Effector memory CD4-positive, alpha-beta T cell (primary cell): ENCODE measurements at regions not wholly inside any gene's neighbourhood (a gene's known extent, or its start where the extent isn't known, plus 50 kb on each side); places are given as distances from the start of the nearest gene placed in this dataset.

Experiments used
- DNase-seq, 3 donors: peaks; one replicate each; pipeline ENCODE4 v3.0.0-alpha.2; 2020
- H3K27ac ChIP-seq: 2 replicates; pipeline ENCODE4 v1.7.0; 2013; ENCODE audit warnings: mild to moderate bottlenecking, low read length, moderate library complexity; ENCODE audit not compliant: insufficient read depth, poor library complexity, severe bottlenecking
- H3K27me3 ChIP-seq: replicated peaks from 2 replicates; pipeline ENCODE4 v1.7.0; 2013; ENCODE audit warnings: mild to moderate bottlenecking, low read length; ENCODE audit not compliant: insufficient read depth, control insufficient read depth, poor library complexity, severe bottlenecking
- H3K36me3 ChIP-seq: 2 replicates; pipeline ENCODE4 v1.7.0; 2013; ENCODE audit warnings: mild to moderate bottlenecking, low read length, moderate library complexity; ENCODE audit not compliant: control insufficient read depth, insufficient read depth
- H3K4me1 ChIP-seq: 2 replicates; pipeline ENCODE4 v1.7.0; 2013; ENCODE audit warnings: low read length, mild to moderate bottlenecking; ENCODE audit not compliant: control insufficient read depth, insufficient read depth, poor library complexity, severe bottlenecking
- H3K4me3 ChIP-seq: 2 replicates; pipeline ENCODE4 v1.7.0; 2013; ENCODE audit warnings: low read length, low read depth, mild to moderate bottlenecking; ENCODE audit not compliant: insufficient read depth, poor library complexity, severe bottlenecking
- H3K9me3 ChIP-seq: 2 replicates; pipeline ENCODE4 v1.7.0; 2013; ENCODE audit warnings: mild to moderate bottlenecking, low read length, moderate library complexity; ENCODE audit not compliant: control insufficient read depth

- DNase-seq, result no peak
- Histone ChIP-seq H3K36me3 (no peaks in the 10 kb centered on the region), H3K27ac (no peak overlapping the region), H3K27me3 (no peaks in the 10 kb centered on the region), H3K4me1 (no peaks in the 10 kb centered on the region), H3K9me3 (no peaks in the 10 kb centered on the region), H3K4me3 (no peak overlapping the region)
These were observed 172.8 kb upstream of the CXCL13 start for GRCh38 chr4:77432717-77433417.

GRCh38 chr4:77433418-77433733 is 172.2 kb upstream of the CXCL13 start:
- Histone ChIP-seq H3K4me3 (no peak overlapping the region), H3K9me3 (no peaks in the 10 kb centered on the region), H3K27me3 (no peaks in the 10 kb centered on the region), H3K4me1 (no peaks in the 10 kb centered on the region), H3K27ac (no peak overlapping the region), H3K36me3 (no peaks in the 10 kb centered on the region)
- no peak for DNase-seq

- no peak for DNase-seq
- Histone ChIP-seq H3K9me3 (no peaks in the 10 kb centered on the region), H3K27ac (no peak overlapping the region), H3K27me3 (no peaks in the 10 kb centered on the region), H3K4me1 (no peaks in the 10 kb centered on the region), H3K4me3 (no peak overlapping the region), H3K36me3 (no peaks in the 10 kb centered on the region)
These were observed 171.1 kb upstream of the CXCL13 start for GRCh38 chr4:77434299-77435092.

- Histone ChIP-seq H3K9me3 (no peaks in the 10 kb centered on the region), H3K4me3 (no peak overlapping the region), H3K4me1 (no peaks in the 10 kb centered on the region), H3K27me3 (no peaks in the 10 kb centered on the region), H3K36me3 (no peaks in the 10 kb centered on the region), H3K27ac (no peak overlapping the region)
- DNase-seq, result no peak
These were observed 168.5 kb upstream of the CXCL13 start for GRCh38 chr4:77437079-77437478.

- DNase-seq, result no peak
- H3K9me3 ChIP-seq, result no peaks in the 10 kb centered on the region
- H3K4me1 ChIP-seq, result no peaks in the 10 kb centered on the region
- H3K36me3 ChIP-seq, result no peaks in the 10 kb centered on the region
- H3K27me3 ChIP-seq, result no peaks in the 10 kb centered on the region
- H3K27ac ChIP-seq, result no peak overlapping the region
- no peak overlapping the region for H3K4me3 ChIP-seq
These were observed 167.1 kb upstream of the CXCL13 start for GRCh38 chr4:77438549-77438948.

- H3K27ac ChIP-seq, result no peak overlapping the region
- no peaks in the 10 kb centered on the region for H3K9me3 ChIP-seq
- H3K27me3 ChIP-seq, result no peaks in the 10 kb centered on the region
- no peak for DNase-seq
- H3K4me1 ChIP-seq, result no peaks in the 10 kb centered on the region
- H3K36me3 ChIP-seq, result no peaks in the 10 kb centered on the region
- H3K4me3 ChIP-seq, result no peak overlapping the region
These were observed 161.7 kb upstream of the CXCL13 start for GRCh38 chr4:77443941-77444340.

GRCh38 chr4:77445823-77446222 is 159.8 kb upstream of the CXCL13 start:
- peaks cover 3% of the 10 kb centered on the region for H3K27me3 ChIP-seq
- H3K4me1 ChIP-seq, result no peaks in the 10 kb centered on the region

GRCh38 chr4:77446601-77447000 is 159.0 kb upstream of the CXCL13 start:
- Histone ChIP-seq H3K27ac (no peak overlapping the region), H3K9me3 (no peaks in the 10 kb centered on the region), H3K27me3 (peaks cover 3% of the 10 kb centered on the region), H3K36me3 (no peaks in the 10 kb centered on the region), H3K4me1 (no peaks in the 10 kb centered on the region), H3K4me3 (no peak overlapping the region)
- DNase-seq, result no peak

More at GRCh38 chr4:77445823-77446222, 159.8 kb upstream of the CXCL13 start:
- no peak overlapping the region for H3K27ac ChIP-seq
- no peaks in the 10 kb centered on the region for H3K9me3 ChIP-seq
- H3K36me3 ChIP-seq, result no peaks in the 10 kb centered on the region
- DNase-seq, result no peak
- no peak overlapping the region for H3K4me3 ChIP-seq

- Histone ChIP-seq H3K4me3 (no peak overlapping the region), H3K27me3 (peaks cover 3% of the 10 kb centered on the region), H3K4me1 (no peaks in the 10 kb centered on the region), H3K9me3 (no peaks in the 10 kb centered on the region), H3K36me3 (no peaks in the 10 kb centered on the region), H3K27ac (no peak overlapping the region)
- DNase-seq, result no peak
These were observed 156.4 kb upstream of the CXCL13 start for GRCh38 chr4:77449171-77449570.

GRCh38 chr4:77450006-77450405 is 155.6 kb upstream of the CXCL13 start:
- H3K27ac ChIP-seq, result no peak overlapping the region
- peaks cover 3% of the 10 kb centered on the region for H3K27me3 ChIP-seq
- H3K4me1 ChIP-seq, result no peaks in the 10 kb centered on the region
- H3K36me3 ChIP-seq, result no peaks in the 10 kb centered on the region
- DNase-seq, result no peak
- no peaks in the 10 kb centered on the region for H3K9me3 ChIP-seq
- H3K4me3 ChIP-seq, result no peak overlapping the region
